GM21515 (cell line): ENCODE measurements at regions not wholly inside any gene's neighbourhood (a gene's known extent, or its start where the extent isn't known, plus 50 kb on each side); places are given as distances from the start of the nearest gene placed in this dataset.
"Not testable (repeated sequence)": the region's sequence is repeated elsewhere in the genome, so short reads cannot be mapped to it uniquely, and the experiment has no call there.

Source experiments
- ATAC-seq: cut with Tn5 transposase; IDR thresholded peaks from one replicate; pipeline ENCODE4 v1.9.1; 2021; ENCODE audit not compliant: unreplicated experiment

- no peak for ATAC-seq
These were observed 316.2 kb upstream of the CXADR start for GRCh38 chr21:17196623-17197022.

GRCh38 chr21:17197996-17198395 lies 314.8 kb upstream of the CXADR start:
- ATAC-seq = no peak

- no peak for ATAC-seq
These were observed 312.6 kb upstream of the CXADR start for GRCh38 chr21:17200250-17200649.

- no peak for ATAC-seq
These were observed 311.0 kb upstream of the CXADR start for GRCh38 chr21:17201741-17202260.

GRCh38 chr21:17214801-17215200 lies 298.0 kb upstream of the CXADR start:
- ATAC-seq = no peak

- not testable (repeated sequence) for ATAC-seq
These were observed 293.8 kb upstream of the CXADR start for GRCh38 chr21:17219050-17219449.

GRCh38 chr21:17231124-17231523 lies 281.7 kb upstream of the CXADR start:
- ATAC-seq = no peak

- no peak for ATAC-seq
These were observed 281.1 kb upstream of the CXADR start for GRCh38 chr21:17231771-17232170.

GRCh38 chr21:17238468-17238867 lies 274.4 kb upstream of the CXADR start:
- no peak for ATAC-seq

GRCh38 chr21:17250778-17251241 lies 262.0 kb upstream of the CXADR start:
- ATAC-seq = no peak

- no peak for ATAC-seq
These were observed 255.1 kb upstream of the CXADR start for GRCh38 chr21:17257784-17258183.

GRCh38 chr21:17264182-17264581 lies 248.7 kb upstream of the CXADR start:
- no peak for ATAC-seq

GRCh38 chr21:17269760-17270159 lies 243.1 kb upstream of the CXADR start:
- no peak for ATAC-seq

- ATAC-seq = no peak
These were observed 242.6 kb upstream of the CXADR start for GRCh38 chr21:17270229-17270628.

- ATAC-seq = no peak
These were observed 233.2 kb upstream of the CXADR start for GRCh38 chr21:17279663-17280062.

GRCh38 chr21:17293016-17293562 lies 219.8 kb upstream of the CXADR start:
- ATAC-seq = not testable (repeated sequence)

- ATAC-seq = no peak
These were observed 216.8 kb upstream of the CXADR start for GRCh38 chr21:17295997-17296396.

GRCh38 chr21:17299576-17299975 lies 213.3 kb upstream of the CXADR start:
- ATAC-seq = not testable (repeated sequence)

GRCh38 chr21:17327715-17328114 lies 185.1 kb upstream of the CXADR start:
- ATAC-seq = not testable (repeated sequence)

GRCh38 chr21:17334484-17334883 lies 178.4 kb upstream of the CXADR start:
- no peak for ATAC-seq

- ATAC-seq = no peak
These were observed 172.8 kb upstream of the CXADR start for GRCh38 chr21:17340081-17340480.

GRCh38 chr21:17343055-17343454 lies 169.8 kb upstream of the CXADR start:
- ATAC-seq = no peak

- ATAC-seq = no peak
These were observed 164.5 kb upstream of the CXADR start for GRCh38 chr21:17348357-17348756.
